ENCODE measurements at regions not wholly inside any gene's neighbourhood (a gene's known extent, or its start where the extent isn't known, plus 50 kb on each side); places are given as distances from the start of the nearest gene placed in this dataset.

- no peak for TF ChIP-seq CTCF (IDR thresholded peaks at IDR 0.05)
- TF ChIP-seq POLR2AphosphoS5 (IDR thresholded peaks at IDR 0.05): no peak
- TF ChIP-seq POLR2A (IDR thresholded peaks at IDR 0.05): no peak
Measured at GRCh38 chr3:160132226-160132625, 93.0 kb upstream of the C3orf80 start.
